BJ (cell line): ENCODE measurements at regions not wholly inside any gene's neighbourhood (a gene's known extent, or its start where the extent isn't known, plus 50 kb on each side); places are given as distances from the start of the nearest gene placed in this dataset.

ENCODE experiments used
- CTCF ChIA-PET: fragments of 350-600 bp; formaldehyde crosslinking; extraction: SDS; loops from one replicate; lab custom pipeline; 2021; ENCODE audit warnings: antibody characterized with exemption, inconsistent platforms; lab: Yijun Ruan, JAX
- POLR2A ChIA-PET: fragments of 300-600 bp; sonication (Branson Sonifier 250); formaldehyde crosslinking; extraction: SDS; loops from one replicate; lab custom pipeline; 2021; ENCODE audit warnings: antibody characterized with exemption; lab: Charles Lee
- DNase-seq: peaks from one replicate; pipeline ENCODE4 v3.0.0-alpha.2; 2011; ENCODE audit warnings: low read depth
- H3K27me3 ChIP-seq: 2 replicates; pipeline ENCODE4 v1.6.0; 2011; ENCODE audit warnings: low read length; ENCODE audit not compliant: control insufficient read depth, insufficient read depth
- H3K36me3 ChIP-seq: 2 replicates; pipeline ENCODE4 v1.5.1; 2011; ENCODE audit warnings: low read length; ENCODE audit not compliant: control insufficient read depth, insufficient read depth
- H3K4me3 ChIP-seq: 2 replicates; pipeline ENCODE4 v1.5.1; 2011; ENCODE audit warnings: low read depth, mild to moderate bottlenecking, control low read depth, low read length
- CTCF ChIP-seq: IDR thresholded peaks from 2 replicates; pipeline ENCODE4 v1.5.1; 2011; ENCODE audit warnings: low read depth, mild to moderate bottlenecking, control low read depth, inconsistent platforms, low read length, moderate library complexity; ENCODE audit not compliant: insufficient read depth

GRCh38 chr10:34908481-34908880, 93.4 kb upstream of the PARD3 start:
- Histone ChIP-seq H3K36me3 (no peaks in the 10 kb centered on the region), H3K4me3 (no peak overlapping the region), H3K27me3 (no peaks in the 10 kb centered on the region)
- CTCF ChIA-PET = interaction anchor here (0.6 to 1.1 kb wide), 5 partner anchors 17 to 248 kb away, joined by 3 to 5 read pairs (median 3); no protein-coding TSS in a partner anchor
- TF ChIP-seq CTCF = no peak
- peak; percentile 67 for DNase-seq
- POLR2A ChIA-PET = interaction anchor here (0.6 kb wide), 1 partner anchor 8 kb away, joined by 3 read pairs; no protein-coding TSS in a partner anchor

DNA sequence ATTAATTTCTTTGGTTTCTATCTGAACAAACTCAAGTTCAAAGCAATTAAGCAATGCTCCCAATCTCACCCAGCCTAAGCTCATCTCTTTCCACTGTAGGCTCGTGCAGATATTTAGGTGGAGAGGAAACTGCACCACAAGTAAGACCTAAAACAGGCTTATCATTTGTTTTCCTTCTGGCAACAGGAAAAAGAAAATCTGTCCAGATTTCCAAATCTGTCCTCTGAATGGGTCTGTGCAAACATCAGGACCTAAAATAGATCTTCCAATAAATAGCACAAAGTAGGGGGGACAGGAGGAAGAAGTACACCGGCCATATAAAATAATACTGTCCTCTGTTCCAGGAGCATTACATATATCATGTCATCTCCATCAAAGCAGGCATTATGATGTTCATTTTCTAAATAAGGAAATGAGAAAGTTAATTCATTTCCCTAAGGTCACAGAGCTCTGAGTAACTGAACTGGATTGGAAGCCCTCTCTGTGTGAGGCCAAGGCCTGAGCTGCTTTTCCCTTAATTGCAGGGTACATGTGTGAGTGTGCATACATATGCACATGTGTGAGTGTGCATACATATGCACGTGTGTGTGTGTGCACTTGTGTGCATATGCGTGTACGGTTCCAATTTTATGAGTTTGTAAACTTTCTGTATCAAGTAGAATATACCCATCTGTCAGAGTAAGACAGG, 92.8 kb upstream of the PARD3 start:
- DNase-seq = no peak
- POLR2A ChIA-PET = no interaction called here
- CTCF ChIA-PET = interaction anchor here (1.0 to 1.1 kb wide), 3 partner anchors 17 to 120 kb away, joined by 3 to 5 read pairs (median 3); no protein-coding TSS in a partner anchor

GRCh38 chr10:34906067-34906965, 91.2 kb upstream of the PARD3 start:
- H3K4me3 ChIP-seq = no peak overlapping the region
- no peaks in the 10 kb centered on the region for H3K36me3 ChIP-seq
- TF ChIP-seq CTCF = no peak
- no peak for DNase-seq
- POLR2A ChIA-PET = no interaction called here
- no peaks in the 10 kb centered on the region for H3K27me3 ChIP-seq
- CTCF ChIA-PET = no interaction called here

More for the DNA sequence above, 92.8 kb upstream of the PARD3 start:
- no peaks in the 10 kb centered on the region for H3K27me3 ChIP-seq
- no peak for TF ChIP-seq CTCF
- no peak overlapping the region for H3K4me3 ChIP-seq
- no peaks in the 10 kb centered on the region for H3K36me3 ChIP-seq

- no peak for DNase-seq
- Histone ChIP-seq H3K36me3 (no peaks in the 10 kb centered on the region), H3K4me3 (no peak overlapping the region), H3K27me3 (no peaks in the 10 kb centered on the region)
- ChIA-PET POLR2A (no interaction called here), CTCF (no interaction called here)
- no peak for TF ChIP-seq CTCF
These were observed 90.3 kb upstream of the PARD3 start for GRCh38 chr10:34905200-34905927.
